Ishikawa (cell line): ENCODE measurements at regions not wholly inside any gene's neighbourhood (a gene's known extent, or its start where the extent isn't known, plus 50 kb on each side); places are given as distances from the start of the nearest gene placed in this dataset.

Experiments
- CEBPB ChIP-seq: IDR thresholded peaks from 2 replicates; pipeline ENCODE4 v1.6.1; 2012
- CREB1 ChIP-seq: IDR thresholded peaks from 2 replicates; pipeline ENCODE4 v1.6.1; 2012; ENCODE audit warnings: low read depth
- EGR1 ChIP-seq: IDR thresholded peaks from 2 replicates; pipeline ENCODE4 v1.6.1; 2012
- EP300 ChIP-seq: IDR thresholded peaks from 2 replicates; pipeline ENCODE4 v1.6.1; 2012; ENCODE audit warnings: borderline replicate concordance
- FOXM1 ChIP-seq: IDR thresholded peaks from 2 replicates; pipeline ENCODE4 v1.6.1; 2012; ENCODE audit warnings: low read depth, borderline replicate concordance
- NFIC ChIP-seq: IDR thresholded peaks from 2 replicates; pipeline ENCODE4 v1.6.1; 2012
- RAD21 ChIP-seq: IDR thresholded peaks from 2 replicates; pipeline ENCODE4 v1.6.1; 2012; ENCODE audit warnings: low read depth
- TAF1 ChIP-seq: IDR thresholded peaks from 2 replicates; pipeline ENCODE4 v1.6.1; 2012; ENCODE audit warnings: low read depth, mild to moderate bottlenecking
- TCF12 ChIP-seq: IDR thresholded peaks from 2 replicates; pipeline ENCODE4 v1.6.1; 2012; ENCODE audit warnings: low read depth
- TEAD4 ChIP-seq: IDR thresholded peaks from 2 replicates; pipeline ENCODE4 v1.6.1; 2012
- YY1 ChIP-seq: IDR thresholded peaks from 2 replicates; pipeline ENCODE4 v1.6.1; 2012; ENCODE audit warnings: low read depth
- ZBTB7A ChIP-seq: IDR thresholded peaks from 2 replicates; pipeline ENCODE4 v1.6.1; 2012; ENCODE audit warnings: low read depth
- TF ChIP-seq, protein P1 (sequence below): IDR thresholded peaks from 2 replicates; pipeline ENCODE4 v1.6.1; 2012; ENCODE audit warnings: low read depth, mild to moderate bottlenecking
- TF ChIP-seq, protein P2 (sequence below): IDR thresholded peaks from 2 replicates; pipeline ENCODE4 v1.6.1; 2012
- TF ChIP-seq, protein P3 (sequence below): IDR thresholded peaks from 2 replicates; pipeline ENCODE4 v1.6.1; 2012

DNA sequence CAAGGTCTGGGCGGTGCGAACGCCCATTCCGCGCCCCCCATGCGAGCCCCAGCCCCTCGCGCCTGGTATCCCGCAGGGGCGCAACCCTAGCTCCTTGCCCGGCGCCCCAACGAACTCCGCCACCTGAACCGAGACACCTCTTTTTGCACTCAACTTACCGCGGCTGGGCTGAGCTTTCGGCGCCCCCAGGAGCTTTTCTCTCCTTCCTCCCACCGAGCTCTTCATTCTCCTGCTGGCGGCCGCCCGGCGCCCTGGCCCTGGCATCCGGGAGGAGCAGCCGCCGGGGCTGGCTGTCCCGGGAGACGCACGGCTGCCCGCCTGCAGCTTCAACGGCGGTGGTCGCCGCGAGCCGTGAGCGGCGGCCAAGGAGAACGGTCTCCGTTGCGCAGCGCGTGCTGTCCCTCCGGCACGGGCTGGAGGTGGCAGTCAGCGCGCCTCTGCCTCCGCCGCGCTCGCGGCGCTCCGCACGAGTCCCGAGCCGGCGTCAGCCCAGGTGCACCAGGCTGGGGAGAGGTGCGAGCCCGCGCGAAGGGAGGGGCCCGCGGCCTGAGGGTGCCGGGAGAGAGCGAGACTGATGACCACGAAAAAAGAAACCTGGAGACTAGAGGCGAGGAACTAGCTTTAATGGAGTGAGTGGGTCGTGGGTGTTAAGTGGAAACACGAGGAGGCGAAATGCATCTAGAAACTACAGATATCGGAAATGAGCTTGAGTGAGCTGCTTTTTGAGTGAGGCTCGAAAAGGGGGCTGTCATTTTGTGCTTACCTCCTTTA is 621.5 kb upstream of the ZNF385D start:
- TF ChIP-seq NFIC (no peak), RAD21 (no peak), TAF1 (no peak), EGR1 (no peak), FOXM1 (no peak), TCF12 (no peak), TEAD4 (no peak), CEBPB (no peak), YY1 (no peak), CREB1 (no peak), EP300 (no peak), ZBTB7A (no peak)
- TF ChIP-seq, protein P1, sequence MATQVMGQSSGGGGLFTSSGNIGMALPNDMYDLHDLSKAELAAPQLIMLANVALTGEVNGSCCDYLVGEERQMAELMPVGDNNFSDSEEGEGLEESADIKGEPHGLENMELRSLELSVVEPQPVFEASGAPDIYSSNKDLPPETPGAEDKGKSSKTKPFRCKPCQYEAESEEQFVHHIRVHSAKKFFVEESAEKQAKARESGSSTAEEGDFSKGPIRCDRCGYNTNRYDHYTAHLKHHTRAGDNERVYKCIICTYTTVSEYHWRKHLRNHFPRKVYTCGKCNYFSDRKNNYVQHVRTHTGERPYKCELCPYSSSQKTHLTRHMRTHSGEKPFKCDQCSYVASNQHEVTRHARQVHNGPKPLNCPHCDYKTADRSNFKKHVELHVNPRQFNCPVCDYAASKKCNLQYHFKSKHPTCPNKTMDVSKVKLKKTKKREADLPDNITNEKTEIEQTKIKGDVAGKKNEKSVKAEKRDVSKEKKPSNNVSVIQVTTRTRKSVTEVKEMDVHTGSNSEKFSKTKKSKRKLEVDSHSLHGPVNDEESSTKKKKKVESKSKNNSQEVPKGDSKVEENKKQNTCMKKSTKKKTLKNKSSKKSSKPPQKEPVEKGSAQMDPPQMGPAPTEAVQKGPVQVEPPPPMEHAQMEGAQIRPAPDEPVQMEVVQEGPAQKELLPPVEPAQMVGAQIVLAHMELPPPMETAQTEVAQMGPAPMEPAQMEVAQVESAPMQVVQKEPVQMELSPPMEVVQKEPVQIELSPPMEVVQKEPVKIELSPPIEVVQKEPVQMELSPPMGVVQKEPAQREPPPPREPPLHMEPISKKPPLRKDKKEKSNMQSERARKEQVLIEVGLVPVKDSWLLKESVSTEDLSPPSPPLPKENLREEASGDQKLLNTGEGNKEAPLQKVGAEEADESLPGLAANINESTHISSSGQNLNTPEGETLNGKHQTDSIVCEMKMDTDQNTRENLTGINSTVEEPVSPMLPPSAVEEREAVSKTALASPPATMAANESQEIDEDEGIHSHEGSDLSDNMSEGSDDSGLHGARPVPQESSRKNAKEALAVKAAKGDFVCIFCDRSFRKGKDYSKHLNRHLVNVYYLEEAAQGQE: no peak
- TF ChIP-seq, protein P2, sequence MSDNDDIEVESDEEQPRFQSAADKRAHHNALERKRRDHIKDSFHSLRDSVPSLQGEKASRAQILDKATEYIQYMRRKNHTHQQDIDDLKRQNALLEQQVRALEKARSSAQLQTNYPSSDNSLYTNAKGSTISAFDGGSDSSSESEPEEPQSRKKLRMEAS: no peak
- TF ChIP-seq, protein P3, sequence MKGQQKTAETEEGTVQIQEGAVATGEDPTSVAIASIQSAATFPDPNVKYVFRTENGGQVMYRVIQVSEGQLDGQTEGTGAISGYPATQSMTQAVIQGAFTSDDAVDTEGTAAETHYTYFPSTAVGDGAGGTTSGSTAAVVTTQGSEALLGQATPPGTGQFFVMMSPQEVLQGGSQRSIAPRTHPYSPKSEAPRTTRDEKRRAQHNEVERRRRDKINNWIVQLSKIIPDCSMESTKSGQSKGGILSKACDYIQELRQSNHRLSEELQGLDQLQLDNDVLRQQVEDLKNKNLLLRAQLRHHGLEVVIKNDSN: no peak

DNA sequence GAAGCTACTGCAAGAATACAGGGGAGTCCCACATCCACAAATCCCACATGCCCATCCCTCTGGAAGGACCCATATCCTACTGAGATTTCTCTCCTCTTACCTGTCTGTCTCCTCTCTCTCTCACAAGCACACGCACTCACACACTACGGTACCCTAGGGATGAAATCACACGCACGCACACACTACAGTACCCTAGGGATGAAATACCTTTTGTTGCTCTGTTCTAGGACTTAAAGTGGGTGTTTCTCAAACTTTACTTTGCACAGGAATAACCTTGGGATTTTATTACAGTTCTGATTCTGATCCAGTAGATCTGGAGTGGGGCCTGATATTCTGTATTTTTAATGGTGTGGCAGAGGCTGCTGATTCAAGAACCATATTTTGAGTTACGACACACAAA is 622.2 kb upstream of the ZNF385D start:
- no peak for TF ChIP-seq TEAD4
- no peak for TF ChIP-seq CREB1

DNA sequence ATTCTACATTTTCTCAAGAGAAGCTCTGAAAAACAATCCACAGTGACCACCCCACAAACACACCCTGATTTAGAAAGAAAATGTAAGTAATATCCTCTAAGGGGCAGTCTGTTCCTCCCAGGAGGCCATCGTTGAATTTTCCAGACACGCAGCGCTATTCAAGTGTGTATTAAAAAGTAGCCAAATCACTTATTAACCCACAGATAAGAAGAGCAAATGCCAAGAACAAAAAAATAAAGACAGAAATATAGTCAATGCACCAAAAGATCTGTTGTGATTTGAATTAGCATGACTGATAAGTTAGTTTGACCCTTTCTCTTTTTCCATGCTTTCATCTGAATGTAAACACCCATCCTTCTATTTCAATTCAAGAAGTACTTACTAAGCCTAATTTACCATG is 622.8 kb upstream of the ZNF385D start:
- TF ChIP-seq, protein P2: no peak
- no peak for TF ChIP-seq TAF1
- no peak for TF ChIP-seq TCF12
- TF ChIP-seq, protein P1: no peak
- no peak for TF ChIP-seq RAD21

DNA sequence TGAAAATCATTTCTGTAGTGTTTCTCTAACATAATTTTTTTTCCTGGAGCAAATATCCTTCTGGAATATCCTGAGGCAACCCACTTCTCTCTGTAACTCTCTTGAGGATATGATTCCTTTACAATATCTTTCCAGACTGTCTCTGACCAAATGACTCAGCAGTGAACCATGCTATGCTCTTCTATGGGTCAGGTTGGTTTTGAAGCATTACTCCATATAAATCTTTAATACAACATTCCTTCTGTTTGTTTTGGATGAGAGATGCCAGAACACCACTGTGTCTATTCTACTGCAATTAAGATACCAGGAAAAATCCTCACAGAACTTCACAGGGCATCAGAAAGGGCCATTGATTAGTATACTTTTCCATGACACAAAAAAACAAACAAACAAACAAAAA is 626.4 kb upstream of the ZNF385D start:
- no peak for TF ChIP-seq TEAD4
- no peak for TF ChIP-seq EGR1
- TF ChIP-seq NFIC: no peak
- TF ChIP-seq FOXM1: no peak
- TF ChIP-seq ZBTB7A: no peak
- TF ChIP-seq, protein P1: no peak
- no peak for TF ChIP-seq YY1
- TF ChIP-seq RAD21: no peak
- TF ChIP-seq EP300: no peak
- TF ChIP-seq TAF1: no peak
- no peak for TF ChIP-seq CEBPB
- no peak for TF ChIP-seq CREB1
- TF ChIP-seq, protein P2: no peak

DNA sequence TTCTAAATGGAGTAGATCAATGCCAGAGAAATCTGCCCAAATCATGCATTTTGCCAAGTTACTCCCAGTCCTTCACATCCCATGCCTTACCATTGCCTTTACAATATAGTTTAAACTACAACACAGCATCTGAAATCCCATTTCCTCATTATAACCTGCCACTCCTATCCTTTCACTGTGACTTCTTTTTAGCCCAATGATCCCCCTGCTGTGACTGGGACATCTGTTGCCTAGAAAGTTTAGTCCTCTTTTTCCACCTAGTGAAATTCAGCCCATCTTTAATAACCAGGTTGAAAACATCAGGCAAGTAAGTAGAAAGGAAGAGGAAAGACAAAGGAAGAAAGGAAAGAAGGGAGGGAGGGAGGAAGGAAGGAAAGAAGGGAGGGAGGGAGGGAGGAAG is 627.9 kb upstream of the ZNF385D start:
- TF ChIP-seq TEAD4: no peak
- TF ChIP-seq ZBTB7A: no peak
- no peak for TF ChIP-seq TCF12
- no peak for TF ChIP-seq TAF1
- no peak for TF ChIP-seq RAD21
- TF ChIP-seq YY1: no peak
- TF ChIP-seq EP300: no peak
- TF ChIP-seq CEBPB: no peak
